DND-41 (cell line): ENCODE measurements at regions not wholly inside any gene's neighbourhood (a gene's known extent, or its start where the extent isn't known, plus 50 kb on each side); places are given as distances from the start of the nearest gene placed in this dataset.

Source experiments
- ATAC-seq: fragments of 200-7000 bp; cut with Tn5 transposase; 3 replicates; pipeline ENCODE4 v1.9.1; 2021; ENCODE audit warnings: low read depth; ENCODE audit not compliant: insufficient read depth
- DNase-seq: peaks from one replicate; pipeline ENCODE4 v3.0.0-alpha.2; 2020
- H2AFZ ChIP-seq: 2 replicates; pipeline ENCODE4 v1.6.0; 2012; ENCODE audit warnings: low read depth, low read length
- H3K27ac ChIP-seq: 2 replicates; pipeline ENCODE4 v1.5.1; 2012; ENCODE audit warnings: low read length, inconsistent platforms
- H3K27me3 ChIP-seq: fragments of 200-600 bp; sonication (generic); 2 replicates; pipeline ENCODE4 v1.6.0; 2012; ENCODE audit warnings: low read length, mild to moderate bottlenecking, inconsistent platforms; ENCODE audit not compliant: insufficient read depth, poor library complexity
- H3K36me3 ChIP-seq: 2 replicates; pipeline ENCODE4 v1.5.1; 2012; ENCODE audit warnings: low read length, inconsistent platforms; ENCODE audit not compliant: insufficient read depth
- H3K4me1 ChIP-seq: 2 replicates; pipeline ENCODE4 v1.5.1; 2012; ENCODE audit warnings: mild to moderate bottlenecking, low read length; ENCODE audit not compliant: insufficient read depth
- H3K4me2 ChIP-seq: 2 replicates; pipeline ENCODE4 v1.6.0; 2012; ENCODE audit warnings: mild to moderate bottlenecking, moderate library complexity, low read length, inconsistent platforms; ENCODE audit not compliant: insufficient read depth
- H3K4me3 ChIP-seq, 2 experiments: fragments of 200-600 bp in 1 of 2; shearing (Covaris generic) in 1 of 2; 2 replicates each; pipeline ENCODE4 v1.5.1; 2012 to 2016; ENCODE audit warnings: inconsistent platforms in 2 of 2, low read length in 2 of 2, mild to moderate bottlenecking in 2 of 2, low read depth in 1 of 2, moderate library complexity in 1 of 2
- H3K79me2 ChIP-seq: 2 replicates; pipeline ENCODE4 v1.6.0; 2012; ENCODE audit warnings: low read length, inconsistent platforms; ENCODE audit not compliant: insufficient read depth
- H3K9ac ChIP-seq: 2 replicates; pipeline ENCODE4 v1.6.0; 2012; ENCODE audit warnings: low read depth, mild to moderate bottlenecking, inconsistent platforms, low read length, moderate library complexity
- H3K9me3 ChIP-seq: 2 replicates; pipeline ENCODE4 v1.5.1; 2012; ENCODE audit warnings: low read length, moderate library complexity, mild to moderate bottlenecking, inconsistent platforms; ENCODE audit not compliant: insufficient read depth, severe bottlenecking
- H4K20me1 ChIP-seq: 2 replicates; pipeline ENCODE4 v1.6.0; 2012; ENCODE audit warnings: low read length; ENCODE audit not compliant: insufficient read depth
- CTCF ChIP-seq: IDR thresholded peaks from 2 replicates; pipeline ENCODE4 v1.5.1; 2012; ENCODE audit warnings: borderline replicate concordance, low read length, moderate library complexity, mild to moderate bottlenecking; ENCODE audit not compliant: poor library complexity, severe bottlenecking; ENCODE audit errors: extremely low read depth
- EZH2 ChIP-seq: IDR thresholded peaks from 3 replicates; pipeline ENCODE4 v1.6.1; 2012; ENCODE audit warnings: borderline replicate concordance, low read depth, mild to moderate bottlenecking, moderate library complexity, low read length, inconsistent platforms; ENCODE audit not compliant: severe bottlenecking

DNA sequence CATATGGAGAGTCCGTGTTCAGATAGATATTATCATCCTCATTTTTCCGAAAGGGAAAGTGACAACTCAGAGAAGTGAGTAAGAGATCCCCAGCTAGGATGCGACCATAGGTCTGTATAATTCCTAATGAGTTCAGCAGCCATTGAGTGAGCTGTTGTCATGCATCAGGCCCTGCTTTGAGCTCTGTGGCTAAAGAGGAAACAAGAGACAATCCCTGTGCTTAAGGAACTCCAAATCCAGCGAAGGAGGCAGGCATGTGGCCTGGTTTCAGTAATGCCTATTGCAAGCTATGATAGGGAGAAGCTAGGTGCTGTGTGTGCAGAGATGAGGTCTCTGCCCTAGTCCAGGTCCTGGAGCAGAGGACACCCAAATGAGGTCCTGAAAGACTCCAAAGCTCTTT is 192.8 kb downstream of the ACTL7B start:
- no peak overlapping the region for H3K4me3 ChIP-seq
- no peak overlapping the region for H2AFZ ChIP-seq
- H3K79me2 ChIP-seq, result no peaks in the 10 kb centered on the region
- DNase-seq, result no peak
- H3K27ac ChIP-seq, result no peak overlapping the region
- no peak overlapping the region for H3K9ac ChIP-seq
- no peak for ATAC-seq
- no peak overlapping the region for H3K4me2 ChIP-seq
- no peaks in the 10 kb centered on the region for H4K20me1 ChIP-seq
- no peaks in the 10 kb centered on the region for H3K36me3 ChIP-seq
- TF ChIP-seq EZH2 (no peak), CTCF (no peak)
- H3K9me3 ChIP-seq, result peaks cover 19% of the 10 kb centered on the region
- H3K27me3 ChIP-seq, result no peaks in the 10 kb centered on the region
- no peaks in the 10 kb centered on the region for H3K4me1 ChIP-seq

DNA sequence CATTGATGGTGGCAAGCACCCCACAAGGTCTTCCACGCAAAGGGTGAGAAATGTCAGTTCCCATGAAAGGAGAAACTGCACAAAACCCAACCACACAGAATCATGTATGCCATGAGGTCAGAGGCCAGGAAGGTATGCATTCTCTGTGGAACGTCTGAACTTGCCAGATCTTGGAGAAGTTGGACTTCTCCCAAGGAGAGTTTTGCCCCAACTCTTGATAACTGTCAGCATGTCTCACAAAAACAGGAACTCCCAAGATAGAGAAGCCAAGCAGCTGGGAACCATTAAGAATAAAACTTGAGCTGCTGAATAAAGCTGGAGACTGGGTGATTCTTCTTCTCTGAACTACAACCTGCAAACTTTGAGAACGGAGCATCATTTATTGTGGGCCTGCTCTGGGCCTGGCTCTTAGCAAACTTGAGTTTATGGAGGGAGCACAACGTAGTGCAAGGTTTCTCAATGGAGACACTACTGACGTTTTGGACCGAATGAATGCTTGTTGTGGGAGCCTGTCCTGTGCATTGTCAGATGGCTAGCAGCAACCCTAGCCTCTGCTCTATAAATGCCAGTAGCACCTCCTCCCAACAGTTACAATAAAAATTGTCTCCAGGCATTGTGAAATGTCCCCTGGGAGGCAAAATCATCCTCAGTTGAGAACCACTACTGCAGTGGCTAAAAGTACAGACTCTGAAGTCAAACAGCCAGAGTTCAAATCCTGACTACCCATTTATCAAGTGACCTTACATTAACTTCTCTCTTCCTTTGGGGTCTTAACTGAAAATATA is 193.5 kb downstream of the ACTL7B start:
- H3K4me2 ChIP-seq, result no peak overlapping the region
- H3K79me2 ChIP-seq, result no peaks in the 10 kb centered on the region
- H3K27ac ChIP-seq, result no peak overlapping the region
- no peak overlapping the region for H3K9ac ChIP-seq
- no peak for ATAC-seq
- TF ChIP-seq EZH2 (no peak), CTCF (no peak)
- no peak overlapping the region for H2AFZ ChIP-seq
- H3K36me3 ChIP-seq, result no peaks in the 10 kb centered on the region
- peaks cover 19% of the 10 kb centered on the region for H3K9me3 ChIP-seq
- DNase-seq, result no peak
- H3K4me3 ChIP-seq, result no peak overlapping the region
- H3K4me1 ChIP-seq, result no peaks in the 10 kb centered on the region
- H3K27me3 ChIP-seq, result no peaks in the 10 kb centered on the region
- no peaks in the 10 kb centered on the region for H4K20me1 ChIP-seq

- ATAC-seq (no peak), DNase-seq (no peak)
- H3K79me2 ChIP-seq, result no peaks in the 10 kb centered on the region
- no peak overlapping the region for H3K4me2 ChIP-seq
- H3K27ac ChIP-seq, result no peak overlapping the region
- H3K27me3 ChIP-seq, result no peaks in the 10 kb centered on the region
- TF ChIP-seq EZH2, result no peak
- TF ChIP-seq CTCF, result no peak
- H3K36me3 ChIP-seq, result no peaks in the 10 kb centered on the region
- peaks cover 19% of the 10 kb centered on the region for H3K9me3 ChIP-seq
- no peak overlapping the region for H2AFZ ChIP-seq
- H3K9ac ChIP-seq, result no peak overlapping the region
- H4K20me1 ChIP-seq, result no peaks in the 10 kb centered on the region
- no peak overlapping the region for H3K4me3 ChIP-seq
- no peaks in the 10 kb centered on the region for H3K4me1 ChIP-seq
These were observed 199.2 kb downstream of the ACTL7B start for GRCh38 chr9:108656566-108656965.
